ENCODE measurements at regions not wholly inside any gene's neighbourhood (a gene's known extent, or its start where the extent isn't known, plus 50 kb on each side); places are given as distances from the start of the nearest gene placed in this dataset.

DNA sequence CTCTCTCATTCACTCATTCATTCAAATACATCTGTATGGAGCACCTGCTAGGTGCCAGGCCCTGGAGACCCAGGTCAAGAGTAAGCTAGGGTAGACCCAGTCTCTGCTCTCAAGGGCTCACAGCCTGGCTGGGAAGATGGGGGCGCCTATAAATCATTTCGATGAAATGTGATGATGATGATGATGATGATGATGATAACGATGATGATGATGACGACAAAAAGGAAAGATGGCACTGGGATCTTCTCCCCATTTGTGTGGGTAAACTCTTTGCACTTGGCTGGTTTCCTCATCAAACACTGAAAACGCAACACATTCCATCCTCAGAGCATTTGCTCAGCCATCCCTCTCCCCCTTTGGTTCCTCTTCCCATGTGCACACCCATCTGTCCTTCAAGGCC, 188.0 kb upstream of the CDYL start:
- ATAC-seq = no peak
- H3K36me3 ChIP-seq = no peaks in the 10 kb centered on the region
- TF ChIP-seq EP300 (IDR thresholded peaks at IDR 0.05) (no peak), POLR2AphosphoS5 (IDR thresholded peaks at IDR 0.05) (no peak), POLR2A (IDR thresholded peaks at IDR 0.05) (no peak)
- TF ChIP-seq, protein P1, sequence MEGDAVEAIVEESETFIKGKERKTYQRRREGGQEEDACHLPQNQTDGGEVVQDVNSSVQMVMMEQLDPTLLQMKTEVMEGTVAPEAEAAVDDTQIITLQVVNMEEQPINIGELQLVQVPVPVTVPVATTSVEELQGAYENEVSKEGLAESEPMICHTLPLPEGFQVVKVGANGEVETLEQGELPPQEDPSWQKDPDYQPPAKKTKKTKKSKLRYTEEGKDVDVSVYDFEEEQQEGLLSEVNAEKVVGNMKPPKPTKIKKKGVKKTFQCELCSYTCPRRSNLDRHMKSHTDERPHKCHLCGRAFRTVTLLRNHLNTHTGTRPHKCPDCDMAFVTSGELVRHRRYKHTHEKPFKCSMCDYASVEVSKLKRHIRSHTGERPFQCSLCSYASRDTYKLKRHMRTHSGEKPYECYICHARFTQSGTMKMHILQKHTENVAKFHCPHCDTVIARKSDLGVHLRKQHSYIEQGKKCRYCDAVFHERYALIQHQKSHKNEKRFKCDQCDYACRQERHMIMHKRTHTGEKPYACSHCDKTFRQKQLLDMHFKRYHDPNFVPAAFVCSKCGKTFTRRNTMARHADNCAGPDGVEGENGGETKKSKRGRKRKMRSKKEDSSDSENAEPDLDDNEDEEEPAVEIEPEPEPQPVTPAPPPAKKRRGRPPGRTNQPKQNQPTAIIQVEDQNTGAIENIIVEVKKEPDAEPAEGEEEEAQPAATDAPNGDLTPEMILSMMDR (IDR thresholded peaks at IDR 0.05) = no peak
- H3K27me3 ChIP-seq = no peaks in the 10 kb centered on the region
- H3K9me3 ChIP-seq = no peaks in the 10 kb centered on the region
- peaks cover 0 to 3% (median 0%) of the 10 kb centered on the region in 3 donors for H3K4me1 ChIP-seq
- WGBS, 2 donors (ENCODE audit: low coverage in 1 of 2) = 90 to 98% methylated on average over 2 to 5 of the region's 5 CpGs
- H3K4me3 ChIP-seq = no peak overlapping the region
- no peak overlapping the region for H3K27ac ChIP-seq

DNA sequence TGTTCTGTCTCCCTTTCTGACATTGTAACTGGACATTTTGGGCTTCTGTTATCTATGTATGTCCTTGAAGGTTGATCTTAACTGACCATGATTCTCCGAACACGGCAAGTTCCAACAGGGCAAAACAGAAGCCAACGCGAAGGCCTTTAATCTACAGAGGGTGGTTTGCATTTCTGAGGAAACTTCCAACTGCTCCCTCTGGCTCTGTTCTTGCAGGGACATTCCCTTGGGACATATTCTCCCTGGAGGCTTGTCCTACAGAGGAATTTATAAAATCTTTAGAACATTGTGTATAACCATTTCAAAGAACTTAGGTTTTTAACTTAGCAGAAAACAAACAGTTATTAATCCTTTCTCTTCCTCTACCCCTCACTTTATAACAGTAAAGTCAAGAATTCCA, 189.0 kb upstream of the CDYL start:
- H3K36me3 ChIP-seq = no peaks in the 10 kb centered on the region
- no peak for TF ChIP-seq EP300 (IDR thresholded peaks at IDR 0.05)
- peaks cover 0 to 7% (median 7%) of the 10 kb centered on the region in 3 donors for H3K4me1 ChIP-seq
- no peak for ATAC-seq
- WGBS, 2 donors (ENCODE audit: low coverage in 1 of 2) = 91% methylated on average over 4 of the region's 4 CpGs; no CpG with 5 or more reads in 1 of the 2 donors
- no peaks in the 10 kb centered on the region for H3K9me3 ChIP-seq
- H3K27ac ChIP-seq = no peak overlapping the region
- no peaks in the 10 kb centered on the region for H3K27me3 ChIP-seq
- no peak overlapping the region for H3K4me3 ChIP-seq

DNA sequence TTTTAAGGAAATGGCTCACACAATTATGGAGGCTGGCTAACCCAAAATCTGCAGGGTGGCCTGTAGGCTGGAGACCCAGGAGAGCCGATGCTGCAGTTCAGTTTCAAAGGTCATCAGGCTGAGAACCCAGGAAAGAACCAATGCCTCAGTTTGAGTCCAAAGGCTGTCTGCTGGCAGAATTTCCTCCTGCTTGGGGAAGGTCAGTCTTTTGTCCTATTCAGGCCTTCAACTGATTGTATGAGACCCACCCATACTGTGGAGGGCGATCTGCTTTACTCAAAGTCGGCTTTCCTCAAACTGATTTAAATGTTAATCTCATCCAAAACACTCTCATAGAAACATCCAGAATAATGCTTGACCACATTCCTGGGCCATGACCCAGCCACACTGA, 189.7 kb upstream of the CDYL start:
- no peak for ATAC-seq
- WGBS, 2 donors (ENCODE audit: low coverage in 1 of 2) = 90 to 94% methylated on average over 2 to 3 of the region's 3 CpGs

DNA sequence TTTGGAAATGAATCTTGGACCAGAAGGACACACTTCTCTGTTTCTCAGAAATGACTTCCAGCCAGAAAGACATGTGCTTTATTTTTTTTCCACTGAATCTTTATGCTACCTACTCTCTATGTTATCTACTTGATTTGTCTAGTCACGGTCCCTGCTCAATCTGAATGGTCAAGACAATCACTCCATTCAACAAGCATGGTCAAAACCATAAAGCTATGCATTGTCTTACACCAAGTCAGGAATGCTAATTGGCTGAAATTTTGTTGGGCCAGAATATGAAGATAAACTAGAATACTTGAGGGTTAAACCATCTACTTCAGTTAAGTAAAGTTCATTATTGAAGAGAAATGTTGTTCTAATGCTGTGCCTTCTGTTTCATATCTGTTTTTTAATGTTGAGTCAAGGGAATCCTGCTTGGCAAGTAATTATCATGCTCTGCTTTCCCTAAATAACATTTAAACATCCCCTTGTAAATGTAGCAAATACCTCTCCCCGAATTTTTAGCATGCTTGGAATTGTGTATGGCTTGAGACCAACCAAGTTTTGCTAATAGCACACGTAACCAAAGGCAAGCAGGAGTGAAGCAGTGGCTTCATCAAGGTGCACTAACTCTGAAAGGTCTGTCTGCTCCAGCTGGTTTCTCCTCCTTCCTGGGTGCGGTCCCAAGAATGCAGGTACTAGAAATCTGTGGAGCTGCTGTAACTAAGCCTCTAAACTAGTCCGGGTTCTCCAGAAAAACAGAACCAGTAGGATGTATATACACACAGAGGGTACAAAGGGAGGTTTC, 190.3 kb upstream of the CDYL start:
- Histone ChIP-seq H3K9me3 (peaks cover 0 to 10% (median 2%) of the 10 kb centered on the region in 3 donors), H3K27me3 (no peaks in the 10 kb centered on the region), H3K27ac (no peak overlapping the region), H3K36me3 (no peaks in the 10 kb centered on the region), H3K4me1 (peaks cover 0 to 13% (median 7%) of the 10 kb centered on the region in 3 donors), H3K4me3 (no peak overlapping the region)
- ATAC-seq = no peak
- 47 to 83% methylated on average over 2 to 4 of the region's 5 CpGs for WGBS, 2 donors (ENCODE audit: low coverage in 1 of 2)
- TF ChIP-seq, protein P1 (IDR thresholded peaks at IDR 0.05) = no peak
- no peak for TF ChIP-seq POLR2AphosphoS5 (IDR thresholded peaks at IDR 0.05)
- TF ChIP-seq EP300 (IDR thresholded peaks at IDR 0.05) = no peak
- TF ChIP-seq POLR2A (IDR thresholded peaks at IDR 0.05) = no peak

More for the DNA sequence above, 189.7 kb upstream of the CDYL start:
- Histone ChIP-seq H3K27ac (no peak overlapping the region), H3K9me3 (peaks cover 0 to 5% (median 0%) of the 10 kb centered on the region in 3 donors), H3K4me3 (no peak overlapping the region), H3K4me1 (peaks cover 0 to 13% (median 7%) of the 10 kb centered on the region in 3 donors), H3K27me3 (no peaks in the 10 kb centered on the region), H3K36me3 (no peaks in the 10 kb centered on the region)
- no peak for TF ChIP-seq EP300 (IDR thresholded peaks at IDR 0.05)
- TF ChIP-seq POLR2A (IDR thresholded peaks at IDR 0.05) = no peak
- TF ChIP-seq POLR2AphosphoS5 (IDR thresholded peaks at IDR 0.05) = no peak
- TF ChIP-seq, protein P1 (IDR thresholded peaks at IDR 0.05) = no peak

DNA sequence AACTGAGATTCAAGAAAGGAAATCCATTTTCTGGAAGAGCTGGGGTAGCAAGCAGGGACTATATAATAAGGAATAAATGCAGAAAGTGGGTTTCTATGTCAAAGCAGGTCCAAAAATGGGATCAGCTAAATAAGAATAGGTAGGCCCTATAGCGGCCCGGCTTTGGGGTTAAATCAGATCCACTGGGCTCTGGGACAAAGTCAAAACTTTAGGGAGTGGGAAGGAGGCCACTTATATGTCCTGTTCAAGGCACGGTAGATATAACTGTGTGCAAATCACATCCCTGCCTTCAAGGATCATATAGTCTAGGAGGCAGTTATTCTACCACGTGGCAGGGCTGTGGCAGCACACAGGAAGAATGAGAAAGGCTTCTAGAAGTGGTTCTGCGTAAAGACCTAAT, 191.4 kb upstream of the CDYL start:
- H3K4me3 ChIP-seq = no peak overlapping the region
- no peaks in the 10 kb centered on the region for H3K27me3 ChIP-seq
- H3K27ac ChIP-seq = no peak overlapping the region
- H3K9me3 ChIP-seq = peaks cover 0 to 12% (median 2%) of the 10 kb centered on the region in 3 donors
- no peak for ATAC-seq
- H3K36me3 ChIP-seq = no peaks in the 10 kb centered on the region
- 91 to 100% methylated on average over 4 to 5 of the region's 5 CpGs for WGBS, 2 donors (ENCODE audit: low coverage in 1 of 2)
- TF ChIP-seq EP300 (IDR thresholded peaks at IDR 0.05) (no peak), POLR2AphosphoS5 (IDR thresholded peaks at IDR 0.05) (no peak), POLR2A (IDR thresholded peaks at IDR 0.05) (no peak)
- TF ChIP-seq, protein P1 (IDR thresholded peaks at IDR 0.05) = no peak
- peaks cover 0 to 13% (median 7%) of the 10 kb centered on the region in 3 donors for H3K4me1 ChIP-seq

All from gastroesophageal sphincter (tissue), 4 donors.